ENCODE measurements at regions not wholly inside any gene's neighbourhood (a gene's known extent, or its start where the extent isn't known, plus 50 kb on each side); places are given as distances from the start of the nearest gene placed in this dataset.
"Not testable (repeated sequence)": the region's sequence is repeated elsewhere in the genome, so short reads cannot be mapped to it uniquely, and the experiment has no call there.

- no peak for DNase-seq
These were observed 593.3 kb downstream of the CPS1 start for GRCh38 chr2:211149731-211150130.

GRCh38 chr2:211157211-211157610 lies 600.8 kb downstream of the CPS1 start:
- no peak for DNase-seq

GRCh38 chr2:211157856-211158463 lies 601.6 kb downstream of the CPS1 start:
- DNase-seq, result peak; percentile 59

- no peak for DNase-seq
These were observed 603.6 kb downstream of the CPS1 start for GRCh38 chr2:211159972-211160371.

GRCh38 chr2:211161236-211161635 lies 604.8 kb downstream of the CPS1 start:
- no peak for DNase-seq

- DNase-seq, result no peak
These were observed 606.5 kb downstream of the CPS1 start for GRCh38 chr2:211162911-211163310.

- DNase-seq, result no peak
These were observed 614.4 kb downstream of the CPS1 start for GRCh38 chr2:211170843-211171242.

GRCh38 chr2:211174021-211174420 lies 617.6 kb downstream of the CPS1 start:
- no peak for DNase-seq

- no peak for DNase-seq
These were observed 618.2 kb downstream of the CPS1 start for GRCh38 chr2:211174631-211175030.

- DNase-seq, result no peak
These were observed 619.6 kb downstream of the CPS1 start for GRCh38 chr2:211175956-211176355.

GRCh38 chr2:211176514-211177141 lies 620.2 kb downstream of the CPS1 start:
- no peak for DNase-seq

- no peak for DNase-seq
These were observed 625.2 kb downstream of the CPS1 start for GRCh38 chr2:211181626-211182025.

- no peak for DNase-seq
These were observed 631.2 kb downstream of the CPS1 start for GRCh38 chr2:211187602-211188001.

GRCh38 chr2:211203986-211204385 lies 647.6 kb downstream of the CPS1 start:
- no peak for DNase-seq

- DNase-seq, result no peak
These were observed 648.1 kb downstream of the CPS1 start for GRCh38 chr2:211204456-211204855.

GRCh38 chr2:211204902-211205301 lies 648.5 kb downstream of the CPS1 start:
- no peak for DNase-seq

GRCh38 chr2:211205358-211205757 lies 649.0 kb downstream of the CPS1 start:
- DNase-seq, result no peak

GRCh38 chr2:211205836-211206235 lies 649.4 kb downstream of the CPS1 start:
- no peak for DNase-seq

GRCh38 chr2:211216221-211216620 lies 659.8 kb downstream of the CPS1 start:
- DNase-seq, result no peak

- not testable (repeated sequence) for DNase-seq
These were observed 663.1 kb downstream of the CPS1 start for GRCh38 chr2:211219548-211219947.

- DNase-seq, result no peak
These were observed 669.4 kb downstream of the CPS1 start for GRCh38 chr2:211225784-211226183.

- no peak for DNase-seq
These were observed 672.2 kb downstream of the CPS1 start for GRCh38 chr2:211228559-211228958.

GRCh38 chr2:211237586-211238275 lies 681.3 kb downstream of the CPS1 start:
- no peak for DNase-seq

- no peak for DNase-seq
These were observed 685.5 kb downstream of the CPS1 start for GRCh38 chr2:211241891-211242290.
